H1 (cell line): ENCODE measurements at regions not wholly inside any gene's neighbourhood (a gene's known extent, or its start where the extent isn't known, plus 50 kb on each side); places are given as distances from the start of the nearest gene placed in this dataset.

Experiments used
- CTCF ChIA-PET: fragments of 300-600 bp; sonication (Branson Sonifier 250); formaldehyde crosslinking; loops from one replicate; lab custom pipeline; 2021; ENCODE audit not compliant: partially characterized antibody; lab: Charles Lee
- POLR2A ChIA-PET: fragments of 300-600 bp; sonication (Branson Sonifier 250); formaldehyde crosslinking; loops from one replicate; lab custom pipeline; 2021; ENCODE audit warnings: inconsistent platforms; ENCODE audit not compliant: partially characterized antibody; lab: Charles Lee
- DNase-seq, 2 experiments: peaks; one replicate each; pipeline versions ENCODE4 v3.0.0 to v3.0.0-alpha.2; 2010 to 2022; ENCODE audit warnings: low spot score in 2 of 2, low read depth in 1 of 2, mixed read lengths in 1 of 2
- FAIRE-seq: peaks from 2 replicates; lab custom pipeline; 2011; peaks lifted over from hg19 to GRCh38; lab: Jason Lieb, UNC
- H2AFZ ChIP-seq: 2 replicates; pipeline ENCODE4 v1.8.1; 2012; ENCODE audit warnings: low read length, inconsistent platforms
- H2AK5ac ChIP-seq: 2 replicates; pipeline ENCODE4 v1.6.1; 2013; ENCODE audit warnings: low read depth, low read length
- H2BK120ac ChIP-seq: replicated peaks from 2 replicates; pipeline ENCODE3; 2013; ENCODE audit warnings: low read depth, low read length, inconsistent platforms
- H2BK12ac ChIP-seq: 2 replicates; pipeline ENCODE4 v1.6.1; 2013; ENCODE audit warnings: low read depth, low read length
- H2BK15ac ChIP-seq: 2 replicates; pipeline ENCODE4 v1.6.1; 2013; ENCODE audit warnings: low read length
- H2BK20ac ChIP-seq: 2 replicates; pipeline ENCODE4 v1.6.1; 2013; ENCODE audit warnings: low read length
- H2BK5ac ChIP-seq: 2 replicates; pipeline ENCODE4 v1.6.1; 2013; ENCODE audit warnings: low read depth, low read length
- H3K14ac ChIP-seq: 2 replicates; pipeline ENCODE4 v1.6.1; 2013; ENCODE audit warnings: inconsistent platforms; ENCODE audit not compliant: insufficient read length
- H3K18ac ChIP-seq: 2 replicates; pipeline ENCODE4 v1.6.1; 2013; ENCODE audit warnings: low read length; ENCODE audit errors: extremely low read depth
- H3K23ac ChIP-seq: 2 replicates; pipeline ENCODE4 v1.6.1; 2013; ENCODE audit warnings: inconsistent platforms; ENCODE audit not compliant: insufficient read length
- H3K23me2 ChIP-seq: 2 replicates; pipeline ENCODE4 v1.6.1; 2013; ENCODE audit warnings: low read depth, low read length
- H3K27ac ChIP-seq: 2 replicates; pipeline ENCODE4 v1.6.1; 2011; ENCODE audit warnings: low read depth, low read length, inconsistent platforms
- H3K27me3 ChIP-seq, 4 experiments: replicated peaks in 1 of 4; 1 replicate in 1 of 4; 2 replicates in 3 of 4; pipeline versions ENCODE4 v1.6.1 to v1.8.1; 2011 to 2013; ENCODE audit warnings: low read length in 3 of 4, mild to moderate bottlenecking in 3 of 4, inconsistent platforms in 2 of 4, mixed read lengths in 2 of 4, moderate library complexity in 1 of 4; ENCODE audit not compliant: control insufficient read depth in 3 of 4, insufficient read depth in 3 of 4; ENCODE audit errors: extremely low read depth in 1 of 4
- H3K36me3 ChIP-seq, 4 experiments: 2 replicates each; pipeline versions ENCODE4 v1.6.1 to v1.8.1; 2011 to 2013; ENCODE audit warnings: mild to moderate bottlenecking in 4 of 4, low read length in 3 of 4, moderate library complexity in 2 of 4, control low read depth in 1 of 4, inconsistent platforms in 1 of 4; ENCODE audit not compliant: insufficient read depth in 4 of 4, control insufficient read depth in 2 of 4
- H3K4ac ChIP-seq: replicated peaks from 2 replicates; pipeline ENCODE3; 2013; ENCODE audit warnings: low read length, low read depth, mixed read lengths, inconsistent platforms; ENCODE audit not compliant: insufficient read length
- H3K4me1 ChIP-seq, 4 experiments: replicated peaks in 1 of 4; 1 replicate in 1 of 4; 2 replicates in 3 of 4; pipeline versions ENCODE4 v1.6.1 to v1.8.1; 2011 to 2013; ENCODE audit warnings: low read length in 3 of 4, inconsistent platforms in 2 of 4, mixed read lengths in 1 of 4; ENCODE audit not compliant: insufficient read depth in 4 of 4, control insufficient read depth in 3 of 4
- H3K4me2 ChIP-seq, 2 experiments: 2 replicates each; pipeline versions ENCODE4 v1.6.1 to v1.8.1; 2011 to 2013; ENCODE audit warnings: low read depth in 2 of 2, low read length in 2 of 2, control low read depth in 1 of 2, inconsistent platforms in 1 of 2, mild to moderate bottlenecking in 1 of 2; ENCODE audit not compliant: insufficient read depth in 1 of 2
- H3K4me3 ChIP-seq, 4 experiments: fragments of 200-600, 300-600 bp in 1 of 4; sonication (generic), shearing (Covaris generic), sonication (Bioruptor Twin) in 1 of 4; 2 replicates each; pipeline versions ENCODE4 v1.5.1 to v1.8.1; 2011 to 2016; ENCODE audit warnings: low read length in 4 of 4, low read depth in 3 of 4, control low read depth in 2 of 4, inconsistent platforms in 2 of 4, mild to moderate bottlenecking in 2 of 4, mixed read lengths in 1 of 4, moderate library complexity in 1 of 4; ENCODE audit not compliant: insufficient read depth in 2 of 4; ENCODE audit errors: extremely low read depth in 1 of 4
- H3K56ac ChIP-seq: replicated peaks from 2 replicates; pipeline ENCODE3; 2013; ENCODE audit warnings: low read depth, mild to moderate bottlenecking, mixed read lengths, low read length, inconsistent platforms; ENCODE audit not compliant: insufficient read length
- H3K79me1 ChIP-seq: 2 replicates; pipeline ENCODE4 v1.6.1; 2013; ENCODE audit warnings: low read depth, low read length, control low read depth
- H3K79me2 ChIP-seq, 2 experiments: 2 replicates each; pipeline versions ENCODE4 v1.6.1 to v1.8.1; 2012 to 2013; ENCODE audit warnings: low read length in 2 of 2, mild to moderate bottlenecking in 2 of 2, inconsistent platforms in 1 of 2; ENCODE audit not compliant: insufficient read depth in 2 of 2, control insufficient read depth in 1 of 2
- H3K9ac ChIP-seq, 4 experiments: replicated peaks in 1 of 4; 1 replicate in 1 of 4; 2 replicates in 3 of 4; pipeline versions ENCODE4 v1.6.1 to v1.8.1; 2011 to 2013; ENCODE audit warnings: low read depth in 3 of 4, low read length in 3 of 4, control low read depth in 2 of 4, mild to moderate bottlenecking in 2 of 4, moderate library complexity in 2 of 4, inconsistent platforms in 1 of 4; ENCODE audit errors: extremely low read depth in 1 of 4
- H3K9me3 ChIP-seq, 2 experiments: 2 replicates each; pipeline versions ENCODE4 v1.6.1 to v1.8.1; 2012 to 2013; ENCODE audit warnings: mild to moderate bottlenecking in 2 of 2, moderate library complexity in 2 of 2, control low read depth in 1 of 2, inconsistent platforms in 1 of 2, low read depth in 1 of 2, low read length in 1 of 2, mixed read lengths in 1 of 2; ENCODE audit not compliant: insufficient read depth in 2 of 2
- H4K20me1 ChIP-seq, 2 experiments: replicated peaks in 1 of 2; 2 replicates each; pipeline versions ENCODE3 to v1.8.1; 2011 to 2013; ENCODE audit warnings: inconsistent platforms in 2 of 2, low read length in 2 of 2, mild to moderate bottlenecking in 1 of 2; ENCODE audit not compliant: insufficient read depth in 2 of 2, control insufficient read depth in 1 of 2
- H4K5ac ChIP-seq: 2 replicates; pipeline ENCODE4 v1.6.1; 2013; ENCODE audit warnings: low read length, low read depth, mixed read lengths, inconsistent platforms; ENCODE audit not compliant: insufficient read length
- H4K8ac ChIP-seq: 2 replicates; pipeline ENCODE4 v1.8.0; 2013; ENCODE audit warnings: mild to moderate bottlenecking, moderate library complexity, low read length, inconsistent platforms; ENCODE audit not compliant: insufficient read depth; ENCODE audit errors: extremely low read depth
- H4K91ac ChIP-seq: replicated peaks from 2 replicates; pipeline ENCODE3; 2013; ENCODE audit warnings: low read length, mixed read lengths, inconsistent platforms; ENCODE audit not compliant: insufficient read length
- ATF3 ChIP-seq: IDR thresholded peaks from 2 replicates; pipeline ENCODE4 v1.6.1; 2011; ENCODE audit warnings: low read depth, mild to moderate bottlenecking, low read length; ENCODE audit not compliant: insufficient read depth
- BACH1 ChIP-seq: IDR thresholded peaks from 2 replicates; pipeline ENCODE4 v1.6.1; 2012; ENCODE audit warnings: low read length, improper control_type of control experiment
- CEBPB ChIP-seq: IDR thresholded peaks from 2 replicates; pipeline ENCODE4 v1.6.1; 2012; ENCODE audit warnings: low read depth, low read length
- JUND ChIP-seq: IDR thresholded peaks from 2 replicates; pipeline ENCODE4 v1.6.1; 2011; ENCODE audit warnings: mild to moderate bottlenecking, improper control_type of control experiment, low read length
- MAFK ChIP-seq: IDR thresholded peaks from 2 replicates; pipeline ENCODE4 v1.6.1; 2012; ENCODE audit warnings: low read depth, mild to moderate bottlenecking, improper control_type of control experiment, low read length
- NRF1 ChIP-seq: IDR thresholded peaks from 2 replicates; pipeline ENCODE4 v1.6.1; 2011; ENCODE audit warnings: mild to moderate bottlenecking, low read depth, low read length, improper control_type of control experiment
- POU5F1 ChIP-seq: IDR thresholded peaks from 2 replicates; pipeline ENCODE4 v1.6.1; 2011; ENCODE audit warnings: low read depth, mild to moderate bottlenecking, low read length, moderate library complexity
- RNF2 ChIP-seq: fragments of 200-900, 300-1000 bp; sonication (generic); IDR thresholded peaks from 2 replicates; pipeline ENCODE4 v1.7.1; 2016; ENCODE audit warnings: borderline replicate concordance, low read depth, mild to moderate bottlenecking, antibody characterized with exemption, low read length; ENCODE audit not compliant: poor library complexity, severe bottlenecking; ENCODE audit errors: missing control alignments
- SAP30 ChIP-seq: fragments of 300-600 bp; sonication (generic); IDR thresholded peaks from 2 replicates; pipeline ENCODE4 v1.7.1; 2012; ENCODE audit warnings: low read length, moderate library complexity, mild to moderate bottlenecking, inconsistent platforms; ENCODE audit not compliant: insufficient read depth, insufficient replicate concordance
- SIX5 ChIP-seq: IDR thresholded peaks from 2 replicates; pipeline ENCODE4 v1.6.1; 2011; ENCODE audit warnings: mild to moderate bottlenecking, low read depth, low read length
- SP4 ChIP-seq: IDR thresholded peaks from 2 replicates; pipeline ENCODE4 v1.6.1; 2012; ENCODE audit warnings: low read length, inconsistent platforms
- SRF ChIP-seq: IDR thresholded peaks from 2 replicates; pipeline ENCODE4 v1.6.1; 2011; ENCODE audit warnings: mild to moderate bottlenecking, low read depth, low read length, moderate library complexity
- SUZ12 ChIP-seq: fragments of 200-600 bp; sonication (generic); IDR thresholded peaks from 2 replicates; pipeline ENCODE4 v1.6.1; 2012; ENCODE audit warnings: mild to moderate bottlenecking, inconsistent platforms, low read length, moderate library complexity, mixed read lengths
- TBP ChIP-seq: IDR thresholded peaks from 2 replicates; pipeline ENCODE4 v1.6.1; 2011; ENCODE audit warnings: low read depth, low read length, improper control_type of control experiment
- TCF12 ChIP-seq: IDR thresholded peaks from 2 replicates; pipeline ENCODE4 v1.6.1; 2011; ENCODE audit warnings: low read depth, mild to moderate bottlenecking, low read length
- YY1 ChIP-seq: IDR thresholded peaks from 2 replicates; pipeline ENCODE4 v1.6.1; 2011; ENCODE audit warnings: low read depth, mild to moderate bottlenecking, low read length
- WGBS, 2 experiments: shearing (Covaris generic) in 1 of 2; methylation state at CpG; one replicate each; pipeline versions ENCODE4 v1.1.6 to v1.1.7; 2013 to 2015; ENCODE audit warnings: low lambda C conversion rate in 2 of 2, mixed read lengths in 2 of 2, inconsistent platforms in 1 of 2, low coverage in 1 of 2, missing lambda C conversion rate in 1 of 2; ENCODE audit not compliant: insufficient replicate concordance in 2 of 2, insufficient coverage in 1 of 2, insufficient read length in 1 of 2; ENCODE audit errors: extremely low coverage in 1 of 2, missing lambda C conversion rate in 1 of 2; 5-methylcytosine and 5-hydroxymethylcytosine counted together

GRCh38 chr12:78579846-78580245 is 284.7 kb upstream of the SYT1 start:
- 94% methylated on average over 1 of the region's 1 CpG; no CpG with 5 or more reads in 1 of the 2 experiments for WGBS, 2 experiments
- Histone ChIP-seq H4K8ac (no peak overlapping the region), H2BK5ac (no peak overlapping the region), H2AFZ (no peak overlapping the region), H3K9me3 (peaks cover 2 to 5% of the 10 kb centered on the region in 2 experiments; a peak in 2 of 4 replicates), H3K27ac (no peak overlapping the region), H3K14ac (no peak overlapping the region), H4K20me1 (no peaks in the 10 kb centered on the region), H3K4me1 (peaks cover 0 to 3% (median 0%) of the 10 kb centered on the region in 4 experiments; a peak in 1 of 7 replicates), H3K4me2 (no peak overlapping the region), H3K56ac (no peak overlapping the region), H2BK120ac (no peak overlapping the region), H3K23me2 (no peaks in the 10 kb centered on the region), H3K4me3 (no peak overlapping the region), H2BK20ac (no peak overlapping the region), H4K5ac (no peak overlapping the region), H2BK15ac (no peak overlapping the region), H2BK12ac (no peak overlapping the region), H3K36me3 (no peaks in the 10 kb centered on the region), H2AK5ac (no peak overlapping the region), H3K4ac (no peak overlapping the region), H3K27me3 (no peaks in the 10 kb centered on the region), H3K18ac (no peak overlapping the region), H3K9ac (no peak overlapping the region), H3K23ac (no peak overlapping the region), H4K91ac (no peak overlapping the region), H3K79me2 (no peaks in the 10 kb centered on the region), H3K79me1 (no peaks in the 10 kb centered on the region)
- POLR2A ChIA-PET = no interaction called here
- FAIRE-seq (no peak), DNase-seq (no peak)
- CTCF ChIA-PET = interaction anchor here (1.5 kb wide), 1 partner anchor 109 kb away, joined by 3 read pairs; no protein-coding TSS in a partner anchor
- no peak for TF ChIP-seq SP4
- TF ChIP-seq POU5F1 = no peak
- no peak for TF ChIP-seq JUND
- no peak for TF ChIP-seq TBP
- TF ChIP-seq BACH1 = no peak
- TF ChIP-seq SAP30 = no peak
- no peak for TF ChIP-seq NRF1
- no peak for TF ChIP-seq MAFK
- TF ChIP-seq SRF = no peak
- TF ChIP-seq ATF3 = no peak
- no peak for TF ChIP-seq CEBPB
- TF ChIP-seq TCF12 = no peak
- TF ChIP-seq SUZ12 = no peak
- no peak for TF ChIP-seq RNF2
- no peak for TF ChIP-seq YY1
- TF ChIP-seq SIX5 = no peak
